HG03342 (cell line): ENCODE measurements at regions not wholly inside any gene's neighbourhood (a gene's known extent, or its start where the extent isn't known, plus 50 kb on each side); places are given as distances from the start of the nearest gene placed in this dataset.

Experiments used
- ATAC-seq: cut with Tn5 transposase; IDR thresholded peaks from one replicate; pipeline ENCODE4 v1.9.1; 2021; ENCODE audit warnings: mild to moderate bottlenecking, moderate library complexity; ENCODE audit not compliant: unreplicated experiment

DNA sequence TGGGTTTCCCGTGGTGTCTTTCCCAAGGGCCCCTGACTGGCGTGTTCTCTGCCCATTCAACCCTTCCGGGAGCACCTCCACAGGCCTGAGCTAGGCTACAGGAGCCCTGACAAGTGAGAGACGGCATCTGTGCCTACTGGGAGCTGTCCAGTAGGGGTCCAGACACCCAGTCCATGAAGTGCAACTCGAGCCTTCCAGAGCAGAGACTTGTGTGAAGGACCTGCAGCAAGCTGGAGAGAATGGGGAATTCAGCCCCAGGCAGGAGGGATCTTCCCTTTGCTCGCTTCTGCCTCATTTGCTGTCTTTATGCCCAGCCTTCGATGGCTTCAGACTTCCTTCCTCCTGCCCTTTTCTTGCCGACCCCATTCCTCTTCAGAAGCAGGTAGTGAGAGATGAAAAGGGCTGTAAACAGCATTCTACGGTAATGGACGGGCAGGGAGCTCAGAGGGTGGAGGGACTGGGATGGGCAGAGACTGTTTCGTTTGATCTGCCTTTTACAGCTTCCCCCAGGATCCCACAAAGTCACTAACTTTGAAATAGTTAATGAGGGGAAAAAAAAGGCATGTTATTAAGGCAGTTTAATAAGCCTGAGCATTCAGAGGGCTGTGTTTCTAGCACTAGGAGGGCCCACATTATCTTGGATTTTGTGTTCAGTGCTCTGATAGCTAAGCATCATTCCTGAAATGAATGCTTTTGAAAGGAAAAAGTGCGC lies 327.6 kb downstream of the FGF9 start:
- ATAC-seq, result no peak

DNA sequence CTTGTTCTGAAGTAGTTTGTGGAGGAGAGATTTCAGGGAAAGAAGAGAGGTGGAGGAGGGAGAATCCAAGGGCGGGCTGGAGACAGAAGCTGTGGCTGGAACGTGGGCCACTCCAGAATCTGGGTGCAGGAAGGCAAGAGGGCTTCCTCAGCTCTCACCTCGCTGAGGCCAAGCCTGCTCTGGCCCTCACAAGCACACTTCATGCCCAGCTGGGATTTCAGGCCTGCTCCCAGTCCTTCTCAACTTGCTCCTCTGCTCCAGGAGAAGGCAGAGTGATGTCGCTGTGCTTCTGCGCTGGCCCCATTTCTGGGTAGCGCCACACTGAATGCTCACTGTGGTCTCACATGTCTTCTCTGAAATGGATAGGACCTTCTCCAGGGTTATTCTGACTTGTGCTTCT lies 328.8 kb downstream of the FGF9 start:
- no peak for ATAC-seq

DNA sequence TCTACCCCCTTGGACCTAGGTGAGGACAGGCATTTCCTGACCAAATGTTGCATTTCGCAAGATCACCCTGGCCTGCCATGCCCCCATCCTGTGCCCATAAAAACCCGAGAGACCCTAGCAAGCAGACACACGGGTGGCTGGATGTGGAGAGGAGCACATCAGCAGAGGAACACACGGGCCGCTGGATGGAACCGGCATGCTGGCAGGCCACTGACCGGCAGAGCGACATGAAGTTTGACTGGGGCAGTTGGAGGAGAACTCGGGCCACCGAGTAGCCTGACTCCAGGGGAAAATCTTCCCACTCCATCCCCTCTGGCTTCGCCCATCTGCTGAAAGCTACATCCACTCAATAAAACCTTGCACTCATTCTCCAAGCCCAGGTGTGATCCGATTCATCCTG lies 329.3 kb downstream of the FGF9 start:
- ATAC-seq, result no peak

DNA sequence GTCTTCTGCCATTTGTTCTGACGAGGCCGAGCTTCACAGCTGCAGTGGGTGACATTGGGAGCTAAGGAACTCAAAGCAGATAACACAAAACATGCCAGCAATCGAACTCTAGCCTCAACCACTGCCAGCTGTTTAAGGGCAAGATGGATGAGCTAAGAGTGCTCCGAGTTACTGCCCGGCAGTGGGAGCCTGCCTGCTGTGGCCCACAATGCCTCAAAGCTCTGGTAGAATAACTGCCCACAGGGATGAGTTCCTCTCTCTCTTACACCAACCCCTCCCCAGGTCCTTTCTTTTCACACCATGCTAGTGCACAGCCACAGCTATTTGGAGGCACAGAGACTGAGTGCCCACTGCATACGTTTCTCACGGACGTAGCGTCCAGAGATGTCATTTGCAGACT lies 330.5 kb downstream of the FGF9 start:
- ATAC-seq, result no peak

DNA sequence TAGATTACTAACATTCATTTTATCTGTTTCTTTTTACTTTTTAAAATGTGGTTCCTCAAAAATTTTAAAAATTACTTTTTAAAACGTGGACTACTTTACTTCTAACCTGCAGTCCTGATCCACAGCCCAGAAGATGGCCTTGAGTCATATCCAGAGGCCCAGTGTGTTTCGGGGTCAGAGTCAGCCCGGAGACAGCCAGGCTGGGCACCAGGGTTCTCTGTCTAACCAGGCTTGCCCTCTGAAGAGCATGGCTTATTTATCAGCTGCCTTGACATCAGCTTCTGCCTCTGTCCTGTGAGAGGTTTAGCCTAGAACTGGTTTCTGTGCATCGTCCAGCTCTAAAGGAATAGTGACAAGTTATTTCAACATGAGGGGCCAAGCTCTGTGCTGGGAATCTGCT lies 332.0 kb downstream of the FGF9 start:
- ATAC-seq, result no peak

DNA sequence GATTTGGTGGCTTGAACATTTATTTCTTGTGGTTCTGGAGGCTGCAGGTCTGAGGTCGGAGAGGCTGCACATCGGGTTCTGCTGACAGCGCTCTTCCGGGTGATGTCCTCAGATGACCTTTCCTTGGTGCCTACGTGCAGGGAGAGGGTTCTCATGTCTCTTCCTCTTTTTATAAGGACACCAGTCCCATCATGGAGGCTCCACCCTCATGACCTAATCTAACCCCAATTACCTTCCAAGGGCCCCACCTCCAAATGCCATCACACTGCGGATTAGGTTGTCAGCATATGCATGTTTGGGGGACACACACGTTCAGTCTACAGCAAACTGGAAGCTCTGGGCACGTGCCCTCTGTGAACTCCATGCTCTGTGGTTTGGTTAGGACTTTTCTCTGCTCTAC lies 338.6 kb downstream of the FGF9 start:
- ATAC-seq, result no peak

DNA sequence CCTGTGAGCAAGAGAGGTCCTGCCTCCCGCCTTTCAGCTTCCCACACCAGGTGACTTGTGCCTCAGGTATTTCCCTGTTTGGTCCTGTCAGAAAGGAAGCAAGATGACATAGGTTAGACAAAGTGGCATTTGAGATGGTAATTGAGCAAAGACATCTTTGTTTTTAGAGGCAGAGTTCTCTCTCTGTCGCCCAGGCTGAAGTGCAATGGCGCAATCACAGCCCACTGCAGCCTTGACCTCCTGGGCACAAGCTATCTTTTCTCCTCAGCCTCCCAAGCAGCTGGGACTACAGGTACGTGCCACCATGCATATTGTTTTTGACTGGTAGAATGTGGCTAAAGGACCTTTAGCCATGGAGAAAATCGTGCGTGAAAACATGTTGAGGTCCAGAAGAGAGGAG lies 339.1 kb downstream of the FGF9 start:
- no peak for ATAC-seq

DNA sequence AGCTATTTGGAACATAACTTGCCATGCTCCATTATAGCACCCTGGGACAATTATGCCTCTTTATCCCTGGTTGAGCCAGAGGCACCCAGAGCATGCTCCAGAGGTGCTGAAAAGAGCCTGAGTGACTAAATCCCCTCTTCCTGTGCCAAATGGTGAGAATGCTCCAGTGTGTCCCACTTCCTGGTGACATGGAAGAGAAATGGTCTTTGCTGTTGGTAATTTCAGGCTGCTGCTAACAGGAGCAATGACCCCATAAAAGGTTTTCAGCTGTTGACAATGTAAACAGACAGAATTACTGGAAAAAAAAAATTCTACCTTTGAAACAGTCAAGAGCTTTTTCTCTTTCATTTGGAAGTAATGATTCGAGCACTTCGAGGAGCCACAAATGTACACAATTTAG lies 341.8 kb downstream of the FGF9 start:
- no peak for ATAC-seq

DNA sequence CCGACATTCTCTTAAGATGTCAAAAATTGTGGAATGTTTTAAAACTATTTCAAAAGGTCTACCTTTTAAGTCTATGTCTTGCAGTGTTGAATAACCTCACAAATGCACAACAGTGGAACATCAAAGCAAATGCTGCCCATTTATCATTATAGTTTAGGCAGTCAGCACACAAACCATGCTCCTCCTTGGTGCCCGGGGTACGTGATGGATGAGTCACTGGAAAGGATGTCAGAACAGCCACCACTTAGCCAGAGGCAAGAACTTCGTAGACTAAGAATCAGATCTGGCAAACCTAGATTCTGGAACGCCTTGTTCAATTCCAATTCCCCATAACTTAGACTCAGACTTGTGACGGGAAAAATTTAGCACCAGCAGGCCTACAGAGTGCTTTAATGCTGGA lies 343.6 kb downstream of the FGF9 start:
- ATAC-seq, result no peak

DNA sequence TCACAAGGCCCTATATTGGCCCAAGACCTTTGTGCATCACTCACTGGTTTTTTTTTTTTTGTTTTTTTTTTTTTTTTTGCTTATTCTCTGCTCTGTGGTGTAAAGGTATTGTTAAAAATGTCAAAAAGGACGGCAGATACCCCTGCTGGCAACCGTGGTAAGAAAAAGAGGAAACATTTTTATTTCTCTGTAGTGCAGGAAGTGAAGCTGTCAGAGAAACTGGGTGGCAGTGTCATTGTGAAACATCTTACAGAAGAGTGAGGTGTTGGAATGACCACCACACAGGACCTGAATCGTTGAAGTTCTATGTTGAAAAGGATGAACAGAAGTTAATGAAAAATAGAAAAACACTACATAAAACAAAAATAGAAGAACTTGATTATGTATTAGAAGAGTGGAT lies 346.4 kb downstream of the FGF9 start:
- ATAC-seq, result peak; percentile 89

DNA sequence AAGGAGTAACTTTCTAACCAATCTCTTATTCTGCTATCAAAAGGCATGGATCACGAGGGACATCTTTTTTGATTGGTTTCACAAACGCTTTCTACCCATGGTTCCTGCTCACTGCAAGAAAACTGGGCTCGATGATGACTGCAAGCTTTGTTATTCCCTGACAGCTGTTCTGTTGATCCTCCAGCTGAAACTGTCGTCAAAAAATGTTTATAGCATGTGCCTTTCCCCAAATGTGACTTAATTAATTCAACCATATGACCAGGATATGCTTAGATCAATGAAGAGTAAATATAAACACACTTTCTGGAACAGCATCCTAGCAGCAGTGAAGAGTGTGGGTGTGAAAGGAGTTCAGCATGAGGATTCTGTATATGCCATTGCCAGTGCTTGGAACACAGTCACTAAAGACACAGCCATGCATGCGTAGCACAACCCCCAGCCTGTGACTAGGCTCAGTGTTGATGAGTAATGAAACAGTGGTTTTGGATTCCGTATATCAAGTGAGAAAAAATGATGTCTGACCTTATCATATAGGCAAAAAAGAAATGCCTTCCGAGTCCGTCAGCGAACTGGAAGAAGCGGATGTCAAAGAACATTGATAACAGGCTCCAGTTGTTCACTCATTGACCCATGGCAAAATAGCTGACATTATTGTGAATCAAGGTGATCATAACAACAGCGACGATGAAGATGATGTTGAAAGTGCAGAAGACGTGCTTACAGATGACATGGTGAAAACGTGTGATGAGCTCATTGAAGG lies 347.4 kb downstream of the FGF9 start:
- ATAC-seq, result no peak

DNA sequence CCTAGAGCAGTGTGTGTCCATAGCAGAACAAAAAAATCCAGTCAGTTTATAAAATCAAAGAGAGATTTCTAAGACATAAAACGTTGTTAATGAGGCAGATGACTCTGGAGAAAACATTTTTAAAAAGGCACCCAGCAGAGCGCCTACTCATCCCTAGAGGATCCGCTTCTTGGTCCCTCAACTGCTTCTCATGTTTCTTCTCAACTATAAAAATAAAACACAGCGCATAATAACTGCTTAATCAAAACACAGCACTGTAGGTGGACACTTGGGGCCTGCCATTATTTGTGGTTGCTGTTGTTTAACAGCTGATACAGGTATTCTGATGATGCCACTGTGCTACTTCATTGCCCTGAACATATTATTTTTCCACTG lies 347.9 kb downstream of the FGF9 start:
- no peak for ATAC-seq

DNA sequence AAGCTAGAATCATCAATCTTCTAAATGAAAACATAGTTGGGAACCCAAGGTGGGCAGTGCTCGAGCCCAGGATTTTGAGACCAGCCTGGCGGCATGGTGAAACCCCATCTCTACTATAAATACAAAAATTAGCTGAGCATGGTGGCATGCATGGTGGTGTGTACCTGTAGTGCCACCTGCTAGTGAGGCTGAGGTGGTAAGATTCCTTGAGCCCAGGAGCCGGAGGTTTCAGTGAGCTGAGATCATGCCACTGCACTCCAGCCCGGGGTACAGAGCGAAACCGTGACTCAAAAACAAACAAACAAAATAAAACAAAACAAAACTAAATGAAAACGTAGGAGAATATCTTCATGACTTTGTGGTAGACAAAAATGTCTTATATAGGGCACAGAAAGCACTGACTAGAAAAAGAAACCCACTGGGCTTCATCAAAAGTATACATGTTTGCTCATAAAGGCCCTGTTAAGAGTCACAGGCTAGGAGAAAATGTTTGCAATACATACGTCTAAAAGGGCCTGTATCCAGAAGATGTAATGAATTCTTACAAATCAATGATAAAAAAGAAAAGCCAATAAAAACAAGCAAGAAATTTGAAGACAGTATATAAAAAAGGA lies 353.6 kb downstream of the FGF9 start:
- ATAC-seq, result no peak

DNA sequence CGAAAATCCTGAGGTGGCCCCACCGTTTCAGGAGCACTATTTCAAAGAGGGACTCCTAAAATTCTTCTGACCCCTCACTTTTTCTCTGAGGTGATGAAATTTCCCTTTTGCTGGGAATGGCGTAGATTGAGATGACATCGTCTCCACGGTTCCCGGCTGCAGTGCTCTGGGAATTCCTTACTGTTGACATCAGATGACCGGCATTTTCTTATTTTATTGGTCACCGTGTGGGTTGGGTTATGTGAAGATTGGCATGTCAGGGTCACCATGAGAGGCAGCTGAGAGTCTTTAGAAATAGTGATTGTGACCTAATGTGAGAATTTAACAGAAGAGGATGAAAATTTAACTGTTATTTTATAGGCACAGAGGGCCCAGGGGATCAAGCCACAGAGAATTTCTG lies 356.7 kb downstream of the FGF9 start:
- no peak for ATAC-seq

DNA sequence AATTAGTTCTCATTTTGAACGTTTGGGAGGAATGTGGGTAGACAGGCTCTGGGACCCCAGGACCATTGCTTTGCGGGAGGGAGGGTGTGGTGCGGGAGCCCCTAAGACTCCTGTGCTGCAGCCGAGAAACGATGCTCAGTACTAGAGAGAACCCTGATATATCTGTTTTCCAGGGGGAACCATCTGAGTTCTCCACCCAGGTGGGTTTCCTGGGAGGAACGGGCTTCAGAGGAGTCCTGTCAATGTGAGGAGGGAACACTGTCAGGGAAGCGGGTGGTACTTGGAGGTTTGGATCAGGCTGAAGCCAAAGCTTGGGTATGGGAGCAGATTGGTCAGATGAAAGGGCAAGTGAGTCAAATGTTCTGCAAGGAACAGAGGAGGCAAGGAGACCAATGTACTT lies 358.0 kb downstream of the FGF9 start:
- ATAC-seq, result no peak

DNA sequence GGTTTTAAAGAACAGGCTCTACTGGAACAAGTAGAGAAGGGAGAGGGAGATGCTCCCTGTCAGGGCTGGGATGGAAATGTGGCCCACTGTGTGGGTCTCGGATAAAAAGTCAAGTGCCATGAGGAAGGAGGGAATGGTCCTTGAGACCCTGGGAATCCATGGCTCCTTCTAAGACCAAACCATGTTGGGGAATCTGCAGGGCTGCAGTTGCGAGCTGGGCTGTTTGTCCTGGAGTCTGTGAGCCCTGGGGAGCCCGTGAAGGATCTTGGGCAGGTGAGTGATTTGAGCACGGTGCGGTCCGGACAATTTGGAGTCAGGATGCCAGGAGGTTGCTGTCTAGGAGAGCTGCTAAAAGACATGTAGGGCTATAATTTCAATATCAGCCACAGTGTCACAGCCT lies 359.4 kb downstream of the FGF9 start:
- ATAC-seq, result no peak

DNA sequence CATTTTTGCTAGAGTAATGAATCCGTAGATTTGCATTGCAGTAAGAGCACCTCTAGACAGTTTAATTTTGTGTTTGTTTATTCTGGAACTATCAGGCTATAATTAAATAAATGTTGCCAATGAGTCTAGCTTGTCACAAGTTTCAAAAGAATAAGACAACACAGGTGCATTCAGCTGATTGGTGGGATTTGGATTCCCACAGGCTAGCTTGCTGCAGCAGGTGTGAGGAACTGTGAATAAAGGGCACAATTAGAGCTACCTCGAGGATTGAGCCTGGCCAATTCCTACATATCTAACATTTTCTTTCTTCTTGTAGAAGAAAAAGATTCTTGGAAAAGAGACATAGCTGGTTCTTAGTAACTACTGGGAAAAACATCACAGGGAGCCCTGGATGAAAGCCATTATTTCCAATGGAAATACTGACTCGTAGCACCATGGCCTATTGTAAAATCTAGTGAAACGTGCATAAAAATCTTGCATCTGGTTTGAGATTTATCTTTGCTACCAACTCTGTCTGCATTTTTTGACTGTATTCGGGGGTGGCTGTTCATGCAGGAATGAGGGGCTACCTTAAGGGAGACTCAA lies 360.9 kb downstream of the FGF9 start:
- no peak for ATAC-seq

DNA sequence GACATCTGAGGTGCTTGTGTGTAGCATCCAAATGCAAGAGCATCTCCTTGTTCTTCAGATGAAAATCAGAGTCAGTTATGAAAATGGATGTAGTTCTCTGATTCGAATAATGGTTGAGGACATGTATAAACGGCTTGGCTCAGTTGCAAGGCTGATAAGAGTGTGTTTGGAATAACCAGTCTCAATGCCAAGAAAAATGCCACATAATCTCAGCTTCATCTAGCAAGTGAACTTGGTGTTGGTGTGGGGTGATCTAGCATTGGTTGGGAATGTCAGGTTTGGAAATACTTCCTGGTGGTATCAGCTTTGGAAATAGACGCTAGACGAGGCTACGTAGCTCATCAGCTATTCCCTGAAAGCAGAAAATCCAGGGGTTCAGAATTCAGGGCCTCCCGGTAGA lies 362.0 kb downstream of the FGF9 start:
- ATAC-seq, result no peak

DNA sequence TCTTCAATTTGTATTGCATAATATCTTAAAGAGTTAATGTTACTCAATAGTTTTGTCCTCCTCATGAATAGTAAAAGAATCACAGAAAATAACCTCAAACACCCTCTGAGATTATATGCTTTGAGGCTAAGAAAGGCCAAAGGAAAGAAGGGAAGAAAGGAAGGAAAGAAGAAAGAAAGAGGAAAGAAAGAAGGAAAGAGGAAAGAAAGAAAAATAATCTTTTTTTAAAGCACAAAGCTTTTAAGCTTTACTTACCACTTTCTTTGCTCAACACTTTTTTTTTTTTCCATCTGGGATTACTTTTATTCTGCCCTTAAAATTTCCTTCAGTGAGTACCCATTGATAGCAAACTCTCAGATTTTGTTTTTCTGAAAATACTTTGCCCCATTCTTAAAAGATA lies 369.1 kb downstream of the FGF9 start:
- no peak for ATAC-seq

DNA sequence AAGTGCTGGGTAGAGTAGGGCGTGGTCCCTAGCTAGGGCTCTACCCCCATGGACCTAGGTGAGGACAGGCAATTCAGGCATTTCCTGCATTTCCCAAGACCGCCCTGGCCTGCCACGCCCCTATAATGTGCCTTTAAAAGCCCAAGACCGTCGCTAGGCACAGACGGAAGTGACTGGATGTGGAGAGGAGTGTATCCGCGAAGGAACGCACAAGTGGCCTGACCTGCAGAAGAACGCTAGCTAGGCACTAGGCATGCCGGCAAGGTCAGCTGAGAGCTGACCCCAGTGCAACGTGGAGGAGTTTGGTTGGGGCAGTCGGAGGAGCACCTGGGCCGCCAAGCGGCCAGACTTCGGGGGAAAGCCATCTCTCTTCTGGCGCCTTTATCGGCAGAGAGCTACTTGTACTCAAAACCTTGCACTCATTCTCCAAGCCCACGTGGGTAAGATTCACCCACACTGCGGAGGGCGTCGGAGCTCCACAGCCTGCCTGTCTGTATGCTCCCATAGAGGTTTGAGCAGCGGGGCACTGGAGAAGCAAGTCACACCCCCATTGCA lies 370.0 kb downstream of the FGF9 start:
- ATAC-seq, result no peak

DNA sequence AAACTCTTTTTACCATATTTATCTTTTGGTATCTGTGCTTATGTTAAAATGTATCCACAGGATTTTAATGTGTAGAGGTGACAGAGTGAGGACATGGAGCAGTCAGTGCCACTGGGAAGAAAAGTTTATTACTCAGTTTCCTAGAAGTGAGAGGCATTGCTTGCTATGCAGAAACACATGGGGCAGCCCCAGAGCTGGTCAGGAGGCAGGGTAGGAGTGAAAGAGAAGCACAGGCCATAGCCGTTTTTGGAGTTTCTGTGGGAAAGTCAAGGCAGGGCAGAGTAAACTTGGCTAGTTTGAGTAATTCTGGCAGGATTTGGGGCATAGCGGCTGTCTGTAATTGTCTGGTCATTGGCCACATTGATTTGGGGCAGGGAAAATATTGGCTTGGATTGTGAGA lies 370.9 kb downstream of the FGF9 start:
- ATAC-seq, result no peak
